HL-60 (cell line): ENCODE measurements at regions not wholly inside any gene's neighbourhood (a gene's known extent, or its start where the extent isn't known, plus 50 kb on each side); places are given as distances from the start of the nearest gene placed in this dataset.

Experiments used
- DNase-seq, 2 experiments: peaks; one replicate each; pipeline ENCODE4 v3.0.0-alpha.2; 2010 to 2020; ENCODE audit warnings: low read depth in 1 of 2, low spot score in 1 of 2
- H3K27ac ChIP-seq: fragments of 250-450 bp; sonication (Bioruptor Pico); replicated peaks from 2 replicates; pipeline ENCODE4 v1.5.1; 2020; ENCODE audit warnings: mild to moderate bottlenecking, moderate library complexity
- H3K27me3 ChIP-seq: fragments of 250-450 bp; sonication (Bioruptor Pico); 2 replicates; pipeline ENCODE4 v1.5.1; 2021; ENCODE audit warnings: mild to moderate bottlenecking, moderate library complexity; ENCODE audit not compliant: insufficient read depth, poor library complexity, severe bottlenecking
- H3K4me3 ChIP-seq: replicated peaks from 2 replicates; pipeline ENCODE4 v1.5.1; 2011; ENCODE audit warnings: mild to moderate bottlenecking, control low read depth, low read length; ENCODE audit not compliant: insufficient read depth
- GABPA ChIP-seq: IDR thresholded peaks from 2 replicates; pipeline ENCODE4 v1.6.1; 2012; ENCODE audit warnings: low read depth
- POLR2AphosphoS5 ChIP-seq: IDR thresholded peaks from 2 replicates; pipeline ENCODE4 v1.6.1; 2012; ENCODE audit warnings: low read depth
- SPI1 ChIP-seq: IDR thresholded peaks from 2 replicates; pipeline ENCODE4 v1.6.1; 2012; ENCODE audit warnings: low read depth, mild to moderate bottlenecking, borderline replicate concordance
- TF ChIP-seq, protein P1 (sequence below): IDR thresholded peaks from 2 replicates; pipeline ENCODE4 v1.6.1; 2012; ENCODE audit warnings: low read depth; ENCODE audit not compliant: insufficient replicate concordance
- TF ChIP-seq, protein P2 (sequence below): IDR thresholded peaks from one replicate; pipeline ENCODE4 v1.5.1; 2011; ENCODE audit warnings: low read length, control low read depth, inconsistent platforms; ENCODE audit not compliant: insufficient read depth

DNA sequence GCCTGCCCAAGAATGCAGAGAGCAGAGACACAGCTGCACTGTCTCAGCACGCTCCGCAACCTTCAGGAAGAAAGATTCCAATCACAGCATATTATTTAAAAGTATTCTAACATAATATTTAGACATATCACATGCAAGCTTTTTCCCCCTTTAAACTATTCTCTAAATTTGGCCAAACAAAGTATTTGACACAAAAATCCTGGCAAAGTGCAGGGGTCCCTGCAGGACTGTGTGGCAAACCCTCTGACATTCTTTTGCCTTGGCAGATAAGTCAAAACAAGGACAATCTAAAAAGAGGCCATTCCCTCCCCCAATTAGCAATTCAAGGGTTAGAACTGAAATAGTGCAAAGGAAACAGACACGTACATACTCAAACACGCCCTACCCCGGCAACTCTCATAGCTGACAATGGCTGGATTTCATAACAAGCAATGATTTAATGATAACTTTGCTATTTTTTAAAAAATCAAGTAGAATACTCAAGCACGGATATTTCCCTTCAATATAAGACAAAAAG, 225.3 kb downstream of the MRPL39 start:
- DNase-seq = no peak
- Histone ChIP-seq H3K27ac (no peak overlapping the region), H3K4me3 (no peak overlapping the region), H3K27me3 (no peaks in the 10 kb centered on the region)
- TF ChIP-seq, protein P1, sequence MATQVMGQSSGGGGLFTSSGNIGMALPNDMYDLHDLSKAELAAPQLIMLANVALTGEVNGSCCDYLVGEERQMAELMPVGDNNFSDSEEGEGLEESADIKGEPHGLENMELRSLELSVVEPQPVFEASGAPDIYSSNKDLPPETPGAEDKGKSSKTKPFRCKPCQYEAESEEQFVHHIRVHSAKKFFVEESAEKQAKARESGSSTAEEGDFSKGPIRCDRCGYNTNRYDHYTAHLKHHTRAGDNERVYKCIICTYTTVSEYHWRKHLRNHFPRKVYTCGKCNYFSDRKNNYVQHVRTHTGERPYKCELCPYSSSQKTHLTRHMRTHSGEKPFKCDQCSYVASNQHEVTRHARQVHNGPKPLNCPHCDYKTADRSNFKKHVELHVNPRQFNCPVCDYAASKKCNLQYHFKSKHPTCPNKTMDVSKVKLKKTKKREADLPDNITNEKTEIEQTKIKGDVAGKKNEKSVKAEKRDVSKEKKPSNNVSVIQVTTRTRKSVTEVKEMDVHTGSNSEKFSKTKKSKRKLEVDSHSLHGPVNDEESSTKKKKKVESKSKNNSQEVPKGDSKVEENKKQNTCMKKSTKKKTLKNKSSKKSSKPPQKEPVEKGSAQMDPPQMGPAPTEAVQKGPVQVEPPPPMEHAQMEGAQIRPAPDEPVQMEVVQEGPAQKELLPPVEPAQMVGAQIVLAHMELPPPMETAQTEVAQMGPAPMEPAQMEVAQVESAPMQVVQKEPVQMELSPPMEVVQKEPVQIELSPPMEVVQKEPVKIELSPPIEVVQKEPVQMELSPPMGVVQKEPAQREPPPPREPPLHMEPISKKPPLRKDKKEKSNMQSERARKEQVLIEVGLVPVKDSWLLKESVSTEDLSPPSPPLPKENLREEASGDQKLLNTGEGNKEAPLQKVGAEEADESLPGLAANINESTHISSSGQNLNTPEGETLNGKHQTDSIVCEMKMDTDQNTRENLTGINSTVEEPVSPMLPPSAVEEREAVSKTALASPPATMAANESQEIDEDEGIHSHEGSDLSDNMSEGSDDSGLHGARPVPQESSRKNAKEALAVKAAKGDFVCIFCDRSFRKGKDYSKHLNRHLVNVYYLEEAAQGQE = no peak
- TF ChIP-seq SPI1 (no peak), POLR2AphosphoS5 (no peak)
- TF ChIP-seq, protein P2, sequence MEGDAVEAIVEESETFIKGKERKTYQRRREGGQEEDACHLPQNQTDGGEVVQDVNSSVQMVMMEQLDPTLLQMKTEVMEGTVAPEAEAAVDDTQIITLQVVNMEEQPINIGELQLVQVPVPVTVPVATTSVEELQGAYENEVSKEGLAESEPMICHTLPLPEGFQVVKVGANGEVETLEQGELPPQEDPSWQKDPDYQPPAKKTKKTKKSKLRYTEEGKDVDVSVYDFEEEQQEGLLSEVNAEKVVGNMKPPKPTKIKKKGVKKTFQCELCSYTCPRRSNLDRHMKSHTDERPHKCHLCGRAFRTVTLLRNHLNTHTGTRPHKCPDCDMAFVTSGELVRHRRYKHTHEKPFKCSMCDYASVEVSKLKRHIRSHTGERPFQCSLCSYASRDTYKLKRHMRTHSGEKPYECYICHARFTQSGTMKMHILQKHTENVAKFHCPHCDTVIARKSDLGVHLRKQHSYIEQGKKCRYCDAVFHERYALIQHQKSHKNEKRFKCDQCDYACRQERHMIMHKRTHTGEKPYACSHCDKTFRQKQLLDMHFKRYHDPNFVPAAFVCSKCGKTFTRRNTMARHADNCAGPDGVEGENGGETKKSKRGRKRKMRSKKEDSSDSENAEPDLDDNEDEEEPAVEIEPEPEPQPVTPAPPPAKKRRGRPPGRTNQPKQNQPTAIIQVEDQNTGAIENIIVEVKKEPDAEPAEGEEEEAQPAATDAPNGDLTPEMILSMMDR = no peak

DNA sequence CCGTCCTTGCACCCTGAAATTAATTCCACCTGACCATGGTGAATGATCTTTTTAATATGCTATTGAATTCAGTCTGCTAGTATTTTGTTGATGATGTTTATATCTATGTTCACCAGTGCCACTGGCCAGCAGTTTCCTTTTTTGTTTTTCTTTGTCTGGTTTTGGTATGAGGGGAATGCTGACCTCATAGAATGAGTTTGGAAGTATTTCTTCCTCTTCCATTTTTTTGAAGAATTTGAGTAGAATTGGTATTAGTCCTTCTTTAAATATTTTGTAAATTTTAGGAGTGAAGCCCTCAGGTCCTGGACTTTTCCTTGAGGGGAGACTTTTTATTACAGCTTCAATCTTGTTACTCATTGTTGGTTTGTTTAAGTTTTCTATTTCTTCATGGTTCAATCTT, 231.6 kb downstream of the MRPL39 start:
- H3K27me3 ChIP-seq = no peaks in the 10 kb centered on the region
- H3K27ac ChIP-seq = no peak overlapping the region
- no peak for DNase-seq

DNA sequence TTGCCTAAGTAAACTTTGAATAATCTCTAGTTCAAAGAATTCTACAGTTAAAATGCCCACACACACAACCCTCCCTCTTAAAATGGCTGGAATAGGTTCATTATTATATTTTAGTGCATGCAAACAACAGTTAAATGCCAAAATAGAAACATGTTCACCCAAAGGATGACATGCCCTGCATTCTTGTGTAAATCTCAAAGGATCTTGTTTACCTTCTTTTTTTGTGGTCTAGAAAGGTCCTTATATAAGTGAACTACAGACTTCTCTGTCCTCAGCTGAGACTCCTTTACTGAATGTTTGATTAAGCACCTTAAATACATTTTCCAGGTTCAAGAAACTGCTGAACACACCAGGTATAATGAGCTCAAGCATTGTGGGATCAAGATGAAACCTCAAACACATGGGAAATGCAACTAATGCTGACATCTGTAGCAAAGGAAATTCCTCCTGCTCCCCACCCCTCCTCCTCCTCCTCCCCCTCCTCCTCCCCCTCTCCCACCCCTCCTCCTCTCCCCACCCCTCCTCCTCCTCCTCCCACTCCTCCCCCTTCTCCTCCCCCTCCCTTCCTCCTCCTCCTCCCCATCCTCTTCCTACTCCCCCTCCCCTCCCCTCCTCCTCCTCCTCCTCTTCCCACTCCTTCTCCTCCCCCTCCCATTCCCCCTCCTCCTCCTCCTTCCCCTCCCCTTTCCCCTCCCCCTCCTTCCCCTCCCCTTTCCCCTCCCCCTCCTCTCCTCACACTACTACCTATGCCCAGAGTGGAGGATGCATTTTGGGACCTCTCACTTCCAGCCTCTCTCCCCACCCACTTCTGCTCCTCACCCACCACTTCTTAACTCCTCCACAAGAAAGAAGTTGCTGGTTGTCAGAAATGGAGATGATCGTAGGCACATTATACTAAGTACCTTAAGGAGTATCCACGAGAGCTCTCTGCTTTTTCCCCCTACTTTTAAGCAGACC, 233.9 kb downstream of the MRPL39 start:
- no peak for DNase-seq
- Histone ChIP-seq H3K4me3 (no peak overlapping the region), H3K27me3 (no peaks in the 10 kb centered on the region), H3K27ac (no peak overlapping the region)
- TF ChIP-seq GABPA = no peak
- TF ChIP-seq, protein P2 = no peak
- TF ChIP-seq, protein P1 = no peak
- TF ChIP-seq POLR2AphosphoS5 = no peak
- no peak for TF ChIP-seq SPI1

More for the DNA sequence above, 231.6 kb downstream of the MRPL39 start:
- TF ChIP-seq, protein P2 = no peak
- TF ChIP-seq POLR2AphosphoS5 (no peak), SPI1 (no peak), GABPA (no peak)
- TF ChIP-seq, protein P1 = no peak
- no peak overlapping the region for H3K4me3 ChIP-seq
